Adrenal gland (tissue), 5 donors: ENCODE measurements at regions not wholly inside any gene's neighbourhood (a gene's known extent, or its start where the extent isn't known, plus 50 kb on each side); places are given as distances from the start of the nearest gene placed in this dataset.

Experiments used
- POLR2A ChIP-seq, 2 donors: fragments of 450-650 bp; IDR thresholded peaks; one replicate each; pipeline ENCODE4 v1.6.1; 2017; ENCODE audit warnings: antibody characterized with exemption in 2 of 2, mild to moderate bottlenecking in 2 of 2, moderate library complexity in 1 of 2
- TF ChIP-seq, protein P1 (sequence below), 6 experiments: fragments of 450-650 bp in 4 of 6; fragments of 200-600 bp in 2 of 6; sonication (generic) in 1 of 6; IDR thresholded peaks; 1 replicate in 5 of 6; 2 replicates in 1 of 6; pipeline versions ENCODE4 v1.5.1 to v1.8.0; 2016 to 2021; ENCODE audit warnings: antibody characterized with exemption in 6 of 6, mild to moderate bottlenecking in 2 of 6, moderate library complexity in 1 of 6
- donor health status: DM: no; HTN: no; CAD: no.

DNA sequence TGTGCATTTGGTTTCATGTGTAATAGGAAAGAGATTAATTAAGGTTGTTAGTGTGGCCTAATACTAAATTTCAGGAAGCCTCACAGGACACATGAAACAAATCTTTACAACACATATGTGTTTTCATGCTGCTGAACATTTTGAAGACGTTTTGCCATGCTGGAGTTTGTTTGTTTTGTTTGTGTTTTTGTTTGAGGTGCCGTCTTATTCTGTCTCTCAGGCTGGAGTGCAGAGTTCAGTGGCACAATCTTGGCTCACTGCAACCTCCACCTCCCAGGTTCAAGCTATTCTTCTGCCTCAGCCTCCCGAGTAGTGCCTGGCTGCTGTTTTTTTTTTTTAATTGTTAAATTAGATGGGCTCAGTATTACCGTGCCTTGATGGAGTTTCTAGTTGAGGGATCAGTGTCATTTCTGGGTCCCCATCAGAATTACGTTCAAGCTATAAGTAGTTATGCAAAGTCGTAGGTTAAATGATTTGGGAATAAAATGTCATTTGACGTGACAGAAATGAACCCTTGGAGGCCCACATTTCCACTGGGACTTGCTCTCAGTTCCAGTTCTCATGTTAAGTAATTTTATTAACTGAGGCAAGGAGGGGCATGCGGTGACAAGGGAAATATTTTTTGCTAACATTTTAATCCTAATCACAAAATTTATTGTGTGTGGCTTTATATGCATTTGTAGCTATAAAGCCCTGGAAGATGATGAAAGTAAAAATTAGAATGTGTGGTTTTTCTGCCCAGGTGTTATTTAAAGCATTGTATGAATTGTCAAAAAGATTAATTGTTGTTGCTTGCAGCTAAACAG lies 196.9 kb downstream of the TM9SF2 start:
- TF ChIP-seq, protein P1, sequence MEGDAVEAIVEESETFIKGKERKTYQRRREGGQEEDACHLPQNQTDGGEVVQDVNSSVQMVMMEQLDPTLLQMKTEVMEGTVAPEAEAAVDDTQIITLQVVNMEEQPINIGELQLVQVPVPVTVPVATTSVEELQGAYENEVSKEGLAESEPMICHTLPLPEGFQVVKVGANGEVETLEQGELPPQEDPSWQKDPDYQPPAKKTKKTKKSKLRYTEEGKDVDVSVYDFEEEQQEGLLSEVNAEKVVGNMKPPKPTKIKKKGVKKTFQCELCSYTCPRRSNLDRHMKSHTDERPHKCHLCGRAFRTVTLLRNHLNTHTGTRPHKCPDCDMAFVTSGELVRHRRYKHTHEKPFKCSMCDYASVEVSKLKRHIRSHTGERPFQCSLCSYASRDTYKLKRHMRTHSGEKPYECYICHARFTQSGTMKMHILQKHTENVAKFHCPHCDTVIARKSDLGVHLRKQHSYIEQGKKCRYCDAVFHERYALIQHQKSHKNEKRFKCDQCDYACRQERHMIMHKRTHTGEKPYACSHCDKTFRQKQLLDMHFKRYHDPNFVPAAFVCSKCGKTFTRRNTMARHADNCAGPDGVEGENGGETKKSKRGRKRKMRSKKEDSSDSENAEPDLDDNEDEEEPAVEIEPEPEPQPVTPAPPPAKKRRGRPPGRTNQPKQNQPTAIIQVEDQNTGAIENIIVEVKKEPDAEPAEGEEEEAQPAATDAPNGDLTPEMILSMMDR (IDR thresholded peaks at IDR 0.05), result no peak
- TF ChIP-seq POLR2A (IDR thresholded peaks at IDR 0.05), result no peak
